ENCODE measurements at regions not wholly inside any gene's neighbourhood (a gene's known extent, or its start where the extent isn't known, plus 50 kb on each side); places are given as distances from the start of the nearest gene placed in this dataset.
A peak's percentile ranks its signal among the peaks of the same experiment; 100 is the strongest.

- H3K27me3 ChIP-seq (ENCODE audit: control insufficient read depth in 2 of 2, insufficient read depth in 1 of 2, low read length in 1 of 2), result no peaks in the 10 kb centered on the region
- H3K36me3 ChIP-seq (ENCODE audit: control insufficient read depth in 2 of 2, insufficient read depth in 2 of 2, low read length in 1 of 2), result no peaks in the 10 kb centered on the region
- no peaks in the 10 kb centered on the region for H3K4me1 ChIP-seq (ENCODE audit: control insufficient read depth in 2 of 2, insufficient read depth in 2 of 2, low read length in 2 of 2)
- DNase-seq (ENCODE audit: low read depth in 6 of 9, low spot score in 9 of 9), result no peak
- no peak overlapping the region for H3K27ac ChIP-seq (ENCODE audit: low read depth in 1 of 2, low read length in 1 of 2)
- 90% methylated on average over 3 of the region's 3 CpGs for WGBS
- H3K9me3 ChIP-seq (ENCODE audit: control insufficient read depth in 2 of 2, insufficient read depth in 1 of 2, low read length in 1 of 2), result no peaks in the 10 kb centered on the region
- no peak overlapping the region for H3K4me3 ChIP-seq (ENCODE audit: low read length in 2 of 2)
Observed at GRCh38 chr3:103083848-103084631, 649.2 kb downstream of the ZPLD1 start.

GRCh38 chr3:103085465-103085864 lies 650.6 kb downstream of the ZPLD1 start:
- Histone ChIP-seq H3K27me3 (ENCODE audit: control insufficient read depth in 2 of 2, insufficient read depth in 1 of 2, low read length in 1 of 2) (no peaks in the 10 kb centered on the region), H3K4me3 (ENCODE audit: low read length in 2 of 2) (no peak overlapping the region), H3K4me1 (ENCODE audit: control insufficient read depth in 2 of 2, insufficient read depth in 2 of 2, low read length in 2 of 2) (no peaks in the 10 kb centered on the region), H3K9me3 (ENCODE audit: control insufficient read depth in 2 of 2, insufficient read depth in 1 of 2, low read length in 1 of 2) (no peaks in the 10 kb centered on the region), H3K36me3 (ENCODE audit: control insufficient read depth in 2 of 2, insufficient read depth in 2 of 2, low read length in 1 of 2) (no peaks in the 10 kb centered on the region), H3K27ac (ENCODE audit: low read depth in 1 of 2, low read length in 1 of 2) (no peak overlapping the region)
- DNase-seq (ENCODE audit: low read depth in 6 of 9, low spot score in 9 of 9), result peak in 1 of 9 donors; percentile 1

- Histone ChIP-seq H3K4me1 (ENCODE audit: control insufficient read depth in 2 of 2, insufficient read depth in 2 of 2, low read length in 2 of 2) (no peaks in the 10 kb centered on the region), H3K9me3 (ENCODE audit: control insufficient read depth in 2 of 2, insufficient read depth in 1 of 2, low read length in 1 of 2) (no peaks in the 10 kb centered on the region), H3K36me3 (ENCODE audit: control insufficient read depth in 2 of 2, insufficient read depth in 2 of 2, low read length in 1 of 2) (no peaks in the 10 kb centered on the region), H3K4me3 (ENCODE audit: low read length in 2 of 2) (no peak overlapping the region), H3K27me3 (ENCODE audit: control insufficient read depth in 2 of 2, insufficient read depth in 1 of 2, low read length in 1 of 2) (no peaks in the 10 kb centered on the region), H3K27ac (ENCODE audit: low read depth in 1 of 2, low read length in 1 of 2) (no peak overlapping the region)
- no peak for DNase-seq (ENCODE audit: low read depth in 6 of 9, low spot score in 9 of 9)
Observed at GRCh38 chr3:103089758-103090157, 654.9 kb downstream of the ZPLD1 start.

- H3K4me3 ChIP-seq (ENCODE audit: low read length in 2 of 2), result no peak overlapping the region
- no peak for DNase-seq (ENCODE audit: low read depth in 6 of 9, low spot score in 9 of 9)
- H3K27ac ChIP-seq (ENCODE audit: low read depth in 1 of 2, low read length in 1 of 2), result no peak overlapping the region
- 99% methylated on average over 2 of the region's 2 CpGs for WGBS
- H3K36me3 ChIP-seq (ENCODE audit: control insufficient read depth in 2 of 2, insufficient read depth in 2 of 2, low read length in 1 of 2), result no peaks in the 10 kb centered on the region
- H3K4me1 ChIP-seq (ENCODE audit: control insufficient read depth in 2 of 2, insufficient read depth in 2 of 2, low read length in 2 of 2), result no peaks in the 10 kb centered on the region
- H3K27me3 ChIP-seq (ENCODE audit: control insufficient read depth in 2 of 2, insufficient read depth in 1 of 2, low read length in 1 of 2), result no peaks in the 10 kb centered on the region
- peaks cover 0 to 3% of the 10 kb centered on the region in 2 donors for H3K9me3 ChIP-seq (ENCODE audit: control insufficient read depth in 2 of 2, insufficient read depth in 1 of 2, low read length in 1 of 2)
Observed at GRCh38 chr3:103105206-103105605, 670.4 kb downstream of the ZPLD1 start.

- H3K27ac ChIP-seq (ENCODE audit: low read depth in 1 of 2, low read length in 1 of 2), result no peak overlapping the region
- no peaks in the 10 kb centered on the region for H3K9me3 ChIP-seq (ENCODE audit: control insufficient read depth in 2 of 2, insufficient read depth in 1 of 2, low read length in 1 of 2)
- no peak for DNase-seq (ENCODE audit: low read depth in 6 of 9, low spot score in 9 of 9)
- H3K4me1 ChIP-seq (ENCODE audit: control insufficient read depth in 2 of 2, insufficient read depth in 2 of 2, low read length in 2 of 2), result no peaks in the 10 kb centered on the region
- no peaks in the 10 kb centered on the region for H3K27me3 ChIP-seq (ENCODE audit: control insufficient read depth in 2 of 2, insufficient read depth in 1 of 2, low read length in 1 of 2)
- H3K4me3 ChIP-seq (ENCODE audit: low read length in 2 of 2), result no peak overlapping the region
- H3K36me3 ChIP-seq (ENCODE audit: control insufficient read depth in 2 of 2, insufficient read depth in 2 of 2, low read length in 1 of 2), result no peaks in the 10 kb centered on the region
Observed at GRCh38 chr3:103112273-103112672, 677.5 kb downstream of the ZPLD1 start.

GRCh38 chr3:103126115-103126514 lies 691.3 kb downstream of the ZPLD1 start:
- WGBS, result 86% methylated on average over 1 of the region's 1 CpG
- Histone ChIP-seq H3K36me3 (ENCODE audit: control insufficient read depth in 2 of 2, insufficient read depth in 2 of 2, low read length in 1 of 2) (no peaks in the 10 kb centered on the region), H3K27ac (ENCODE audit: low read depth in 1 of 2, low read length in 1 of 2) (no peak overlapping the region), H3K4me1 (ENCODE audit: control insufficient read depth in 2 of 2, insufficient read depth in 2 of 2, low read length in 2 of 2) (no peaks in the 10 kb centered on the region), H3K27me3 (ENCODE audit: control insufficient read depth in 2 of 2, insufficient read depth in 1 of 2, low read length in 1 of 2) (no peaks in the 10 kb centered on the region), H3K9me3 (ENCODE audit: control insufficient read depth in 2 of 2, insufficient read depth in 1 of 2, low read length in 1 of 2) (no peaks in the 10 kb centered on the region), H3K4me3 (ENCODE audit: low read length in 2 of 2) (no peak overlapping the region)
- no peak for DNase-seq (ENCODE audit: low read depth in 6 of 9, low spot score in 9 of 9)

GRCh38 chr3:103127098-103127630 lies 692.3 kb downstream of the ZPLD1 start:
- no peaks in the 10 kb centered on the region for H3K9me3 ChIP-seq (ENCODE audit: control insufficient read depth in 2 of 2, insufficient read depth in 1 of 2, low read length in 1 of 2)
- no peaks in the 10 kb centered on the region for H3K27me3 ChIP-seq (ENCODE audit: control insufficient read depth in 2 of 2, insufficient read depth in 1 of 2, low read length in 1 of 2)
- H3K4me1 ChIP-seq (ENCODE audit: control insufficient read depth in 2 of 2, insufficient read depth in 2 of 2, low read length in 2 of 2), result no peaks in the 10 kb centered on the region
- no peak overlapping the region for H3K27ac ChIP-seq (ENCODE audit: low read depth in 1 of 2, low read length in 1 of 2)
- DNase-seq (ENCODE audit: low read depth in 6 of 9, low spot score in 9 of 9), result no peak
- no peaks in the 10 kb centered on the region for H3K36me3 ChIP-seq (ENCODE audit: control insufficient read depth in 2 of 2, insufficient read depth in 2 of 2, low read length in 1 of 2)
- 87% methylated on average over 5 of the region's 5 CpGs for WGBS
- no peak overlapping the region for H3K4me3 ChIP-seq (ENCODE audit: low read length in 2 of 2)

GRCh38 chr3:103127737-103128136 lies 692.9 kb downstream of the ZPLD1 start:
- H3K27me3 ChIP-seq (ENCODE audit: control insufficient read depth in 2 of 2, insufficient read depth in 1 of 2, low read length in 1 of 2), result no peaks in the 10 kb centered on the region
- H3K36me3 ChIP-seq (ENCODE audit: control insufficient read depth in 2 of 2, insufficient read depth in 2 of 2, low read length in 1 of 2), result no peaks in the 10 kb centered on the region
- no peak for DNase-seq (ENCODE audit: low read depth in 6 of 9, low spot score in 9 of 9)
- H3K4me3 ChIP-seq (ENCODE audit: low read length in 2 of 2), result no peak overlapping the region
- no peak overlapping the region for H3K27ac ChIP-seq (ENCODE audit: low read depth in 1 of 2, low read length in 1 of 2)
- no peaks in the 10 kb centered on the region for H3K9me3 ChIP-seq (ENCODE audit: control insufficient read depth in 2 of 2, insufficient read depth in 1 of 2, low read length in 1 of 2)
- WGBS, result 81% methylated on average over 1 of the region's 1 CpG
- no peaks in the 10 kb centered on the region for H3K4me1 ChIP-seq (ENCODE audit: control insufficient read depth in 2 of 2, insufficient read depth in 2 of 2, low read length in 2 of 2)

GRCh38 chr3:103134023-103134724 lies 699.4 kb downstream of the ZPLD1 start:
- H3K4me1 ChIP-seq (ENCODE audit: control insufficient read depth in 2 of 2, insufficient read depth in 2 of 2, low read length in 2 of 2), result no peaks in the 10 kb centered on the region
- no peak overlapping the region for H3K4me3 ChIP-seq (ENCODE audit: low read length in 2 of 2)
- WGBS, result 97% methylated on average over 1 of the region's 1 CpG
- no peak for DNase-seq (ENCODE audit: low read depth in 6 of 9, low spot score in 9 of 9)
- no peaks in the 10 kb centered on the region for H3K36me3 ChIP-seq (ENCODE audit: control insufficient read depth in 2 of 2, insufficient read depth in 2 of 2, low read length in 1 of 2)
- no peak overlapping the region for H3K27ac ChIP-seq (ENCODE audit: low read depth in 1 of 2, low read length in 1 of 2)
- H3K27me3 ChIP-seq (ENCODE audit: control insufficient read depth in 2 of 2, insufficient read depth in 1 of 2, low read length in 1 of 2), result no peaks in the 10 kb centered on the region
- no peaks in the 10 kb centered on the region for H3K9me3 ChIP-seq (ENCODE audit: control insufficient read depth in 2 of 2, insufficient read depth in 1 of 2, low read length in 1 of 2)
